ENCODE measurements at regions not wholly inside any gene's neighbourhood (a gene's known extent, or its start where the extent isn't known, plus 50 kb on each side); places are given as distances from the start of the nearest gene placed in this dataset.

- TF ChIP-seq CTCF (IDR thresholded peaks at IDR 0.05), result no peak
- Histone ChIP-seq H3K4me1 (ENCODE audit: control insufficient read depth in 1 of 2, insufficient read depth in 2 of 2, low read length in 2 of 2) (no peaks in the 10 kb centered on the region), H3K27ac (ENCODE audit: low read depth in 1 of 2, low read length in 2 of 2) (no peak overlapping the region), H3K36me3 (replicated peaks in 1 of 2; ENCODE audit: control insufficient read depth in 1 of 2, insufficient read depth in 2 of 2, low read length in 2 of 2) (no peaks in the 10 kb centered on the region), H3K79me2 (ENCODE audit: insufficient read depth, low read length) (no peaks in the 10 kb centered on the region), H3K4me3 (replicated peaks in 1 of 3; ENCODE audit: low read depth in 2 of 3, low read length in 3 of 3) (no peak overlapping the region), H3K9ac (ENCODE audit: insufficient read depth, low read length, poor library complexity, severe bottlenecking) (no peak overlapping the region), H2AFZ (ENCODE audit: insufficient read depth, low read depth, low read length, poor library complexity, severe bottlenecking) (no peak overlapping the region), H4K20me1 (ENCODE audit: insufficient read depth, low read length) (no peaks in the 10 kb centered on the region), H3K27me3 (ENCODE audit: control insufficient read depth in 2 of 2, insufficient read depth in 2 of 2, low read length in 2 of 2) (no peaks in the 10 kb centered on the region), H3K4me2 (replicated peaks; ENCODE audit: extremely low read depth, low read length, poor library complexity, severe bottlenecking) (no peak overlapping the region), H3K9me3 (replicated peaks in 1 of 2; ENCODE audit: control insufficient read depth in 1 of 2, insufficient read depth in 1 of 2, low read length in 2 of 2) (no peaks in the 10 kb centered on the region)
- WGBS (ENCODE audit: insufficient coverage), result 97% methylated on average over 12 of the region's 12 CpGs
- Mint-ChIP-seq H3K27me3 (ENCODE audit: low read depth in 3 of 3) (peaks cover 2 to 8% (median 5%) of the 10 kb centered on the region in 3 donors), H3K4me3 (no peak overlapping the region), H3K4me1 (no peaks in the 10 kb centered on the region), H3K9me3 (peaks cover 0 to 4% (median 0%) of the 10 kb centered on the region in 7 donors), H3K27ac (peak overlapping the region in 1 of 7 donors; percentile 10), H3K36me3 (no peaks in the 10 kb centered on the region)
- DNase-seq, result no peak
- intact Hi-C loops (cut with micrococcal nuclease), result no loop called here
These were observed 228.0 kb downstream of the DLL1 start for GRCh38 chr6:170062915-170063241.

DNA sequence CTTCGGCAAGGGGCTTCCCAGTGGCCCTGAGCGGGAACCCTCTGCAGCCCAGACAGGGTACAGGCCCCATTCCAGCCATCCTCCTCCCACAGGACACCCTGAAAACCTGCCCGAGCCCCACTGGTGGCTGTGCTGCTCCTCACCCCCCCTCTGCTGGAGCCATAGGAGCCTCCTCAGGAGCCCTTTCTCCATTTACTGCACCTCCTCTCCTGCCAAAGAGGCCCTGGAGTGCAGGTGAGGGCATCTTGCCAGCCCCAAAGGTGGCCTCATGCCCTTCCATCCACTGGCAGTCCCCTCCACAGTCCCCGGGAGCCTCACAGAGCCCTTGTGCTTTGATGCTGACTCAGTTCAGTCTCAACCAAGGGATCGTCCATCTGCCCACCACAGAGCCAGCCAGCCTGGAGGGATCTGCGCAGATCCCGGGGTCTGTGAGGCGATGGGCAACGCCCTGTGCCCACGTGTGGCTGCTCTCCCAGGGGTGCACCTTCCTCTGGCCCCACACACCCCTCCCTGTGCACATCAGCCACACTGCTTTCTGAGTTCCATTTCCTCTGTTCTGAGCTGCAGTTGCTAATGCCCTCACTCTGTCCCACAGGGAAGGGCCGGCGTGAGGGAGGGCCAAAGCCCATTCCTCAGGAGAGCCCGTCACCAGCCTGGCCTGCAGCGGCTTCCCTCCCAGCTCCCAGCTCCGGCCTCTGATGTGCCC, 228.5 kb downstream of the DLL1 start:
- no peaks in the 10 kb centered on the region for H4K20me1 ChIP-seq (ENCODE audit: insufficient read depth, low read length)
- no peaks in the 10 kb centered on the region for H3K4me1 ChIP-seq (ENCODE audit: control insufficient read depth in 1 of 2, insufficient read depth in 2 of 2, low read length in 2 of 2)
- no peaks in the 10 kb centered on the region for H3K9me3 ChIP-seq (replicated peaks in 1 of 2; ENCODE audit: control insufficient read depth in 1 of 2, insufficient read depth in 1 of 2, low read length in 2 of 2)
- Mint-ChIP-seq H3K36me3 (no peaks in the 10 kb centered on the region), H3K4me3 (no peak overlapping the region), H3K4me1 (no peaks in the 10 kb centered on the region), H3K9me3 (peaks cover 0 to 4% (median 0%) of the 10 kb centered on the region in 7 donors), H3K27ac (peak overlapping the region in 1 of 7 donors; percentile 33), H3K27me3 (ENCODE audit: low read depth in 3 of 3) (peaks cover 4 to 8% (median 5%) of the 10 kb centered on the region in 3 donors)
- H2AFZ ChIP-seq (ENCODE audit: insufficient read depth, low read depth, low read length, poor library complexity, severe bottlenecking), result no peak overlapping the region
- intact Hi-C loops (cut with micrococcal nuclease), result no loop called here
- 90% methylated on average over 15 of the region's 15 CpGs for WGBS (ENCODE audit: insufficient coverage)
- H3K27ac ChIP-seq (ENCODE audit: low read depth in 1 of 2, low read length in 2 of 2), result no peak overlapping the region
- H3K4me3 ChIP-seq (replicated peaks in 1 of 3; ENCODE audit: low read depth in 2 of 3, low read length in 3 of 3), result no peak overlapping the region
- H3K9ac ChIP-seq (ENCODE audit: insufficient read depth, low read length, poor library complexity, severe bottlenecking), result no peak overlapping the region
- TF ChIP-seq CTCF (IDR thresholded peaks at IDR 0.05), result no peak
- H3K36me3 ChIP-seq (replicated peaks in 1 of 2; ENCODE audit: control insufficient read depth in 1 of 2, insufficient read depth in 2 of 2, low read length in 2 of 2), result no peaks in the 10 kb centered on the region
- no peaks in the 10 kb centered on the region for H3K79me2 ChIP-seq (ENCODE audit: insufficient read depth, low read length)
- DNase-seq, result no peak
- H3K27me3 ChIP-seq (ENCODE audit: control insufficient read depth in 2 of 2, insufficient read depth in 2 of 2, low read length in 2 of 2), result no peaks in the 10 kb centered on the region
- H3K4me2 ChIP-seq (replicated peaks; ENCODE audit: extremely low read depth, low read length, poor library complexity, severe bottlenecking), result no peak overlapping the region

All from CD14-positive monocyte (primary cell).